ENCODE measurements at regions not wholly inside any gene's neighbourhood (a gene's known extent, or its start where the extent isn't known, plus 50 kb on each side); places are given as distances from the start of the nearest gene placed in this dataset.

DNA sequence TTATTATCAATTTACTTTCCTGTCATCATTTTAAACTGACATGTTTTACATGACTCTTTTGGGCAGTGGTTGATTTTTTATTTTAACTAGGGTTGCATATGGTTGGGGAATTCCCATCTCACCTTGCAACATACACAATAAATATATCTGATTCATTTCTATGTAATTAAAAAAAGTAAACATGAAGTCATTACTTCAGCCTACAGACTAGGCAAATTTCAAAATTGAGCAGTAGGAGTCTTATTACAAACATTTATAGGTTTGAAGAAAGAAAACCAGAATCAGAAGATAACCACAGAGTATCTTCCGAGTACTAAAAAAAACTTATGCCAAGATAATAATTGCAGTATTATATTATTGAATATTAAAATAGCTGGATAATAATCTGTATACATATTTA is 377.0 kb upstream of the VRK2 start:
- H3K27me3 Mint-ChIP-seq: no peaks in the 10 kb centered on the region
- H3K36me3 Mint-ChIP-seq: peaks cover 0 to 2% (median 0%) of the 10 kb centered on the region in 3 donors
- ATAC-seq: no peak
- POLR2A ChIA-PET: no interaction called here
- no peak for DNase-seq
- H3K27ac Mint-ChIP-seq: no peak overlapping the region
- peaks cover 0 to 4% (median 0%) of the 10 kb centered on the region in 9 donors for H3K9me3 Mint-ChIP-seq
- no peaks in the 10 kb centered on the region for H3K4me1 Mint-ChIP-seq
- no peak overlapping the region for H3K4me3 Mint-ChIP-seq

DNA sequence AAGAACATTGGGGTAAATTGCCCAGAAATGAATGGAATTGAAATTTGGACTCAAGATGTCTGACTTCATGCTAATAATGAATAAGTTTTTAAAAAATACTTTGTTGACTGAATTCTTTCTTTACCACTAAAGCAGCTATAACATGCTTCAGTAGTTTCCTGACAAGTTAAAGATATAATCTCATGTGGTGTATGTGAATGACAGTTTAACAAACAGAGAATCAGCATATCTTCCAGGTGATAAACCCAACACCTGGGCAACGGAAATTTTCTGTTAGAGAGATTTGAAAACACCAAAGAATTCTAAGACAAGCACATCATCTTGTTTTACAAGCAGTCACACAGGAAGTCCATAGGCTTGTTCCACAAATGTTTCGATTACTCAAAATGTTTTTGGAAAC is 372.6 kb upstream of the VRK2 start:
- POLR2A ChIA-PET: no interaction called here
- no peak overlapping the region for H3K4me3 Mint-ChIP-seq
- H3K27me3 Mint-ChIP-seq: no peaks in the 10 kb centered on the region
- ATAC-seq (no peak), DNase-seq (no peak)
- H3K27ac Mint-ChIP-seq: no peak overlapping the region
- no peaks in the 10 kb centered on the region for H3K4me1 Mint-ChIP-seq
- no peaks in the 10 kb centered on the region for H3K9me3 Mint-ChIP-seq
- no peaks in the 10 kb centered on the region for H3K36me3 Mint-ChIP-seq

DNA sequence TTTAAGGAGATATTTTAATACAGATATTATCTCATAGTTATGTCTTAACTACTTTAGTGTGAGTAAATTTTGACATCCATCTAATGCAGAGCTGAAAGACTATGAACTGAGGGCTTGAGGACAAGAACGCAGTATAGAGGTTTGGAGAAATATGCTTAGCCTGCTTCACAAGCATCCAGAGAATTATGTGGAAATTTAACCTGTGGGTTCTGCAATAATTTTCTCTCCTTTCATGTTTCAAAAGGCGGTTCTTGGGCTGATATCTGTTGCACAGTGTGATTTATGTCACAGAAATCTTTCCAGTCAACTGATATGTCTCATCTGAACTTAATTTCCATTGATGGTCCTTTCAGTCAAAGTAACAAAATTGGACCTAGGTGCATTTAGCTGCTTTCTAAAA is 371.9 kb upstream of the VRK2 start:
- H3K9me3 Mint-ChIP-seq: no peaks in the 10 kb centered on the region
- H3K36me3 Mint-ChIP-seq: no peaks in the 10 kb centered on the region
- DNase-seq (no peak), ATAC-seq (no peak)
- no peaks in the 10 kb centered on the region for H3K4me1 Mint-ChIP-seq
- POLR2A ChIA-PET: no interaction called here
- no peak overlapping the region for H3K27ac Mint-ChIP-seq
- no peaks in the 10 kb centered on the region for H3K27me3 Mint-ChIP-seq
- H3K4me3 Mint-ChIP-seq: no peak overlapping the region

DNA sequence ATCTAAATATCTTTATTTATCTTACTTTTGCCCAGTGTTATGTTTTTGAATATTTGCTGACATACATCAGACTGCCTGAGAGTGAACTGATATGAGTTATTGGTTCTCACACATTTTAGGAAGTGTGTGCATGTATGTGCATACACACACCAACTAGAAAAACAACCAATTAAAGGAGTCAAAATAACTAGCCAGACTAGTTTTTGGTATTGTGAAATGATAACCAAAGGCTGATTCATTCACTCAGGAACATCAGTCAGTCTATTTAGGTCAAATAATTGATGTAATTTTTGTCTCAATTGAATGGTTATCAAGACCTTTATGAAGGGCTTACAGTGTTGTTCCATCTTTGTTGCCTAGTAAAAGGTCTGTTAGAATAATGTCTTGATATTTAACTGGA is 369.3 kb upstream of the VRK2 start:
- Mint-ChIP-seq H3K4me1 (no peaks in the 10 kb centered on the region), H3K27ac (no peak overlapping the region), H3K36me3 (no peaks in the 10 kb centered on the region), H3K27me3 (no peaks in the 10 kb centered on the region), H3K9me3 (no peaks in the 10 kb centered on the region), H3K4me3 (no peak overlapping the region)
- ATAC-seq (no peak), DNase-seq (no peak)
- POLR2A ChIA-PET: no interaction called here

DNA sequence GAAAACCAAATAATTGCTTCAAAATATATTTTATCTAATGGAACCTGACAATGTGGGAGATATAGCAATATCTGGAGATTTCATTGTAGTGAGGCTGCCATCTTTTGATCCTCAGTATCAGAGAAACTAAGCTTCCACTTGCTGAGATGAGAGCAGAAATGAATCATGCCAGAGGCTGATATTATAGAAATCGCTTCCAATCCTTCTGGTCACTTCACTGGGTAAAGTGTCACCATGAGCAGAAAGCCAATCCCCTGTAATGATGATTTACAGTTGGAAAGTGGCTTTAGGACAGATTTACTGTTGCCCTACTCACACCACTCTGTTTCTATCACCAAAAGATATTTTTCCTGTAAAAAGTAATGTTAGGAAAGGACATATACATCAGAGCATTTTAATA is 365.0 kb upstream of the VRK2 start:
- ATAC-seq (no peak), DNase-seq (no peak)
- Mint-ChIP-seq H3K27ac (no peak overlapping the region), H3K27me3 (peaks cover 0 to 1% (median 0%) of the 10 kb centered on the region in 5 donors), H3K9me3 (peaks cover 0 to 7% (median 5%) of the 10 kb centered on the region in 9 donors), H3K4me3 (no peak overlapping the region), H3K36me3 (no peaks in the 10 kb centered on the region), H3K4me1 (no peaks in the 10 kb centered on the region)
- POLR2A ChIA-PET: no interaction called here

DNA sequence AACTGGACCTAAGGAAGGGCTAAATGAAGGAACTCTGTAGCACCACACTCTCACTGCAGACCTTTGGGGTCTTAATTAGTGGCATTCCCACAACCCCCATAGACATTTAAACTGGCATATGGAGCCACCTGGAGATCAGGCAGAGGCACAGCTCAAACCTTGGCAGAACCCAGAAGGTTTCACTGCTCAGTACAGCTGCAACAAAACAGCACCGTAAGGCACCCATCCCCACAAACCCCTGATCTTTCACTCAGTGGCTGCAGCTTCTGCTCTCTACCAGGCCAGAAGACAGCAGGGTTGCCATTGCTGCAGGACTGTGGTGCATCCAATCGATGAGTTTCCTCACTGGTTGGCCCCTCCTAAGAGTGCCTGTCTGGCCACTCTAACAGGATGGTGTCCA is 361.6 kb upstream of the VRK2 start:
- H3K4me3 Mint-ChIP-seq: no peak overlapping the region
- peaks cover 0 to 11% (median 3%) of the 10 kb centered on the region in 3 donors for H3K36me3 Mint-ChIP-seq
- no peak for DNase-seq
- peaks cover 0 to 1% (median 0%) of the 10 kb centered on the region in 5 donors for H3K27me3 Mint-ChIP-seq
- POLR2A ChIA-PET: no interaction called here
- no peaks in the 10 kb centered on the region for H3K4me1 Mint-ChIP-seq
- H3K27ac Mint-ChIP-seq: no peak overlapping the region
- peaks cover 0 to 39% (median 24%) of the 10 kb centered on the region in 9 donors for H3K9me3 Mint-ChIP-seq
- ATAC-seq: no peak

DNA sequence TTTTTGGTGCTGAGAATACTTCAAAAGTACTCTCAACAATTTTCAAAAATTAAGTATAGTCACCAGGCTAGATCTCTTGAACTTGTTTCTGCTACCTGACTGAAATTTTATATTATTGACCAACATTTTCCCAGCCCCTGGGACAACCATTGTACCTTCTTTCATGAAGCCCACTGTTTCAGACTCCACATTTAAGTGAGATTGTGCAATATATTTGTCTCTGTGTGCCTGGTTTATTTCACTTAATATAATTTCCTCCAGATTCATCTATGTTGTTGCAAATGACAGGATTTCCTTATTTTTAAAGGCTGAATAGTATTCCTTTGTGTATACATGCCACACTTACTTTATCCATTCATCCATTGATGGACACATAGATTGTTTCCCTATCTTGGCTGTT is 354.2 kb upstream of the VRK2 start:
- no peak overlapping the region for H3K27ac Mint-ChIP-seq
- H3K36me3 Mint-ChIP-seq: peaks cover 0 to 11% (median 3%) of the 10 kb centered on the region in 3 donors
- peaks cover 10 to 44% (median 25%) of the 10 kb centered on the region in 9 donors for H3K9me3 Mint-ChIP-seq
- POLR2A ChIA-PET: no interaction called here
- DNase-seq (no peak), ATAC-seq (no peak)
- no peak overlapping the region for H3K4me3 Mint-ChIP-seq
- no peaks in the 10 kb centered on the region for H3K27me3 Mint-ChIP-seq
- no peaks in the 10 kb centered on the region for H3K4me1 Mint-ChIP-seq

DNA sequence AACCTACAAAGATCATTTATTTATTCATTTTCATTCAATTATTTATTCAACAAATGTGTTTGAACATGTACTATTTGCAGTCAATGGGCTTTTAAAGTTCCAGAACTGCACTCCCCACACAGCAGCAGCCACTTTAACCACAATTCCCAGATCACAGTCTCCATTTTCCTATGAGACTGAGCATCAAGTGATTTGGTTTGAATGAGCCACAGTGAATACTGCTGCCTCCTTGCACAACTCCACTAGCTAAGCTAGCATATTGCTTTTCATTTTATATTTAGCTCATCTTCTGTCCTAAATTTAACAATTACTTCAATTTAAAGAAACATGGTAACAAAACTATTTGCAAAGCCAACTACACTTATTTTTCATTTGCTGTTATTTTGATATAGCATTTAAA is 353.4 kb upstream of the VRK2 start:
- peaks cover 9 to 37% (median 22%) of the 10 kb centered on the region in 9 donors for H3K9me3 Mint-ChIP-seq
- H3K4me1 Mint-ChIP-seq: no peaks in the 10 kb centered on the region
- ATAC-seq (no peak), DNase-seq (no peak)
- H3K27ac Mint-ChIP-seq: no peak overlapping the region
- H3K36me3 Mint-ChIP-seq: peaks cover 0 to 8% (median 2%) of the 10 kb centered on the region in 3 donors
- POLR2A ChIA-PET: no interaction called here
- H3K27me3 Mint-ChIP-seq: no peaks in the 10 kb centered on the region
- H3K4me3 Mint-ChIP-seq: no peak overlapping the region

DNA sequence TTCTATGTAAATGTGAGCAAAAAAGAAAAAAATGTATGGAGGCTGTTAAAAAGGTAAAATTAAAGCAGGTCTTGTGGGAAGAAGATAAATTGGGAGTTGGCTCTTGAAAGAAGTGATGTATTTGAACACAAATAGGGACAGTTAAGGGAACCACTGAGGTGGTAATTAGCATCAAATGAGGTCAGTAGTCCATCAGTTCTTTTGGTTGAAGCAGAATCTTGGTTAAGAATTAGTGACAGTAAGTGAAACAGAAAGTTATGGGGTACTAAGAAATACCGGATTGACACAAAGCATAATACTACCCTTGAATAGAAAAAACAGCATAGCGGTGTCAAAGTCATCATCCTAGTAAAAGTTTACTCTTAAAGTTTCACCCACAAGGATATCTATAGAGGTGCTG is 352.6 kb upstream of the VRK2 start:
- no peak overlapping the region for H3K27ac Mint-ChIP-seq

DNA sequence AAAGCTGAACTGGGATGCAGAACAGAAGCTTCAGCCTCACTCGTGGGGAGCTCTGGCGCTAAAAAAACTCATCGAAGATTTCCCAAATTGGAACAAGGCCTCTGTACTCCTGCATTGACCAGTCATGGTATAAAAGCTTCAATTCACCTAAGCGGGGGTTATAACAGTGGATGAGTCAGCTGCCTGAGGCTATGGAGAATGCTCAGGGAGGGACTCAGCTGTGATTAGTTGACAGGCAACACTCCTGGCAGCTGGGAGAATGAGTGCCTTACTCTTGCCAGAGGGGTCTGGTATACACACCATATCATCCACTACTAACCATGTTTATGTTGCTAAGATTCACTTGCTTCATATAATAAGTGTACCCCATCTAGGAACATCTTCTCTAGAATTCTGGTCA is 350.6 kb upstream of the VRK2 start:
- Mint-ChIP-seq H3K4me3 (no peak overlapping the region), H3K4me1 (no peaks in the 10 kb centered on the region), H3K27ac (no peak overlapping the region), H3K9me3 (peaks cover 1 to 12% (median 4%) of the 10 kb centered on the region in 9 donors), H3K36me3 (no peaks in the 10 kb centered on the region), H3K27me3 (no peaks in the 10 kb centered on the region)
- no peak for ATAC-seq
- DNase-seq: no peak
- POLR2A ChIA-PET: no interaction called here

More for the DNA sequence above, 352.6 kb upstream of the VRK2 start:
- H3K27me3 Mint-ChIP-seq: no peaks in the 10 kb centered on the region
- peaks cover 7 to 29% (median 16%) of the 10 kb centered on the region in 9 donors for H3K9me3 Mint-ChIP-seq
- DNase-seq (no peak), ATAC-seq (no peak)
- no peaks in the 10 kb centered on the region for H3K4me1 Mint-ChIP-seq
- POLR2A ChIA-PET: no interaction called here
- H3K36me3 Mint-ChIP-seq: peaks cover 0 to 2% (median 1%) of the 10 kb centered on the region in 3 donors
- H3K4me3 Mint-ChIP-seq: no peak overlapping the region

DNA sequence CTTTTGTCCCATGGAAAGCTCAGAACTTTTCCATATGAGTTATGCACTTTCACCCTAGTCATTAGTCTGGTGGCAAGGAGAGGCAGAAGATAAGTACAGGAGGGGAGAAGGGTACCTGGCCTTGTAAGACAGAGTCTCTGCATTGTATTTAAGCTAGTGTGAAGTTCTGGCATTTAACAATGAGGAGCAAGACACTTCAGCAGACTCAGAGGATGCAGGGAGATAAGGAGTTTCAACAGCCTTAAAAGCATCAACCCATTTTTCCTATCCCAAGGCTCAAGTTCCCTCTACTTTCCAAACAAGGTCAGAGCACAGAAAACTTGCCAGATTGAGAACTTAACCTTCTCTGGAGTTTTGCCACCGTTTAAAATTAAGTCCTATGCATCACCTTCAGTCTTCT is 348.2 kb upstream of the VRK2 start:
- H3K4me3 Mint-ChIP-seq: no peak overlapping the region
- no peaks in the 10 kb centered on the region for H3K9me3 Mint-ChIP-seq
- DNase-seq (no peak), ATAC-seq (no peak)
- POLR2A ChIA-PET: no interaction called here
- H3K27me3 Mint-ChIP-seq: no peaks in the 10 kb centered on the region
- H3K27ac Mint-ChIP-seq: no peak overlapping the region
- H3K36me3 Mint-ChIP-seq: no peaks in the 10 kb centered on the region
- no peaks in the 10 kb centered on the region for H3K4me1 Mint-ChIP-seq

DNA sequence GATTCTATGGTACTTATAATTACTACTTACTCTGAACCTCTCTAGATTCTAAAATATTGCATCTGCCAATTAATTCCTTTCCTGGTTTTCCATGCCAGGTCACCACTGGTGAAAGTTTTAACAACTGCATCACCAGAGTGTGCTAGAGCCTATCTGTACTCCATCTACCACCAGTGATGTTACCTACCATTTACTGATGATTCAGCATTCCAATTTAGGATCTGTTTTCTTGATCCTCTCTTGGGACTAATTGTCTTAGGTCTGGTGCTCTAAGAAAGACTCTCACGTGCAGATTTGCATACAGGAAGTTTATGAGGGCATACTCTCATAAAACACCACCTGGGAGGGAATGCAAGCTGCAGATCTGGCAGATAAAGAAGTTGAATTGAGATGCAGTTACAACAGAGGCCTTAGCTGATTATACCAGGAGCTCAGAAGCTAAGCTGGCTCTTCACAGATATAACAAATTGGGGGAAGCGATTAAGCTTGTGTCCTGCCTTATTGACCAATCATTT is 347.6 kb upstream of the VRK2 start:
- DNase-seq (no peak), ATAC-seq (no peak)
- Mint-ChIP-seq H3K9me3 (no peaks in the 10 kb centered on the region), H3K27ac (no peak overlapping the region), H3K4me1 (no peaks in the 10 kb centered on the region), H3K4me3 (no peak overlapping the region), H3K36me3 (no peaks in the 10 kb centered on the region), H3K27me3 (no peaks in the 10 kb centered on the region)
- POLR2A ChIA-PET: no interaction called here

DNA sequence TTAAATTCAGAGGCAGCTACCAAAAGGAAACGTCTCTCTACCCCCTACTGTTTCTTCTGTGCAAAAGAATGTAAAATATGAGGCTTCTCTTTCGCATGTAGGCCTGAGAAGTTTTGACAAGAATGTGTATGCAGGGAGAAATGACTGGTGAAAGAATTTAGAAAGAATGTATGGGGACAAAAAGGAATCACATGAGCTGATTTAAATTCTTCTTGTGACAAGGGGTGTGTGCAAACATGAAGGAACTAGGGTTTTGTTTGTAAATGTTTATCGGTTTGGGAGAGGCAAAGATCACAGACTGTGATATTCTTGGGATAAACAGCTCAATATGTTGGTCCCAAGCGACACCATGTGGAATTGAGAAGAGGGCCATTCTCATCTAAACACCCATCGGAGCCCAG is 345.2 kb upstream of the VRK2 start:
- Mint-ChIP-seq H3K4me3 (no peak overlapping the region), H3K27ac (no peak overlapping the region), H3K27me3 (no peaks in the 10 kb centered on the region), H3K9me3 (no peaks in the 10 kb centered on the region), H3K4me1 (no peaks in the 10 kb centered on the region), H3K36me3 (no peaks in the 10 kb centered on the region)
- POLR2A ChIA-PET: no interaction called here
- ATAC-seq (no peak), DNase-seq (no peak)

DNA sequence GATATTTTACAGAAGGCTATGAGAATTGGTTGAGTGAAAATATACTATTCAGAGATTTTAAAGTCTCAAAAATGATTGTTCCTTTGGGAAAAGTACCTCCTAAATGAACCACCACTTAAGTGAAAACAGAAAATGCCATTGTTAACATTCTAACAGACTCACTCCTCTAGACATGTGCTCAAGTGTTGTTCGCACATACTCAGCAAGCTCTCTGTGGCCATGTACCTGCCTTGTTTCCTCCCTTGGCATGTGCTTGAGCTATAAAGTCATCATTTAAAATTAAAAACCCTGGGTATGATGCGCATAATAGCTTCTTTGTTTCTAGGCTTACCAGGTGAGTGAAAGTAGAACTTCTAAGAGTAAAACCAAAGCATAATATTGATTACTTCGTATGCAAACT is 343.2 kb upstream of the VRK2 start:
- no peak overlapping the region for H3K27ac Mint-ChIP-seq
- H3K4me1 Mint-ChIP-seq: no peaks in the 10 kb centered on the region
- no peak overlapping the region for H3K4me3 Mint-ChIP-seq
- POLR2A ChIA-PET: no interaction called here
- H3K27me3 Mint-ChIP-seq: no peaks in the 10 kb centered on the region
- DNase-seq: no peak
- no peaks in the 10 kb centered on the region for H3K36me3 Mint-ChIP-seq
- no peak for ATAC-seq
- H3K9me3 Mint-ChIP-seq: no peaks in the 10 kb centered on the region
